ENCODE measurements at regions not wholly inside any gene's neighbourhood (a gene's known extent, or its start where the extent isn't known, plus 50 kb on each side); places are given as distances from the start of the nearest gene placed in this dataset.

GRCh38 chr7:155930527-155930926 lies 118.3 kb upstream of the SHH start:
- Histone ChIP-seq H3K4me1 (ENCODE audit: control insufficient read depth, insufficient read depth, low read depth, low read length) (no peaks in the 10 kb centered on the region), H4K8ac (ENCODE audit: low read length) (no peak overlapping the region), H3K27ac (ENCODE audit: low read length, poor library complexity, severe bottlenecking) (no peak overlapping the region), H4K91ac (ENCODE audit: low read length) (no peak overlapping the region), H3K18ac (ENCODE audit: low read depth in 1 of 2, low read length in 2 of 2) (no peak overlapping the region), H2BK120ac (ENCODE audit: low read depth, low read length) (no peak overlapping the region), H2AK5ac (ENCODE audit: low read length, severe bottlenecking) (no peak overlapping the region), H3K36me3 (ENCODE audit: control insufficient read depth in 1 of 2, insufficient read depth in 2 of 2, low read depth in 1 of 2, low read length in 2 of 2) (no peaks in the 10 kb centered on the region), H3K9me3 (ENCODE audit: control insufficient read depth, low read length) (no peaks in the 10 kb centered on the region), H2BK15ac (ENCODE audit: low read depth, poor library complexity, severe bottlenecking) (no peak overlapping the region), H3K79me1 (replicated peaks; ENCODE audit: low read length, poor library complexity, severe bottlenecking) (no peaks in the 10 kb centered on the region), H3K4me3 (ENCODE audit: insufficient read depth in 1 of 2, low read depth in 1 of 2, low read length in 2 of 2) (no peak overlapping the region), H3K27me3 (ENCODE audit: control insufficient read depth in 1 of 2, insufficient read depth in 1 of 2, low read length in 2 of 2) (peaks cover 0 to 6% of the 10 kb centered on the region in 2 experiments), H2BK5ac (ENCODE audit: low read depth, low read length, poor library complexity, severe bottlenecking) (no peak overlapping the region), H3K14ac (ENCODE audit: low read length in 2 of 2) (no peak overlapping the region), H2BK12ac (ENCODE audit: low read length in 2 of 2) (no peak overlapping the region), H2AFZ (ENCODE audit: low read depth, low read length) (no peak overlapping the region), H3K4me2 (ENCODE audit: low read length, poor library complexity, severe bottlenecking) (no peak overlapping the region), H3K4ac (ENCODE audit: low read depth in 1 of 2, low read length in 2 of 2) (no peak overlapping the region), H3K23ac (ENCODE audit: low read length in 2 of 2) (no peak overlapping the region), H3K9ac (ENCODE audit: low read length) (no peak overlapping the region)
- WGBS = 83% methylated on average over 1 of the region's 1 CpG
- DNase-seq = no peak

GRCh38 chr7:155930061-155930460 lies 117.8 kb upstream of the SHH start:
- Histone ChIP-seq H3K4me2 (ENCODE audit: low read length, poor library complexity, severe bottlenecking) (no peak overlapping the region), H4K91ac (ENCODE audit: low read length) (no peak overlapping the region), H3K23ac (ENCODE audit: low read length in 2 of 2) (no peak overlapping the region), H3K9me3 (ENCODE audit: control insufficient read depth, low read length) (no peaks in the 10 kb centered on the region), H3K14ac (ENCODE audit: low read length in 2 of 2) (no peak overlapping the region), H3K18ac (ENCODE audit: low read depth in 1 of 2, low read length in 2 of 2) (no peak overlapping the region), H2BK15ac (ENCODE audit: low read depth, poor library complexity, severe bottlenecking) (no peak overlapping the region), H3K27me3 (ENCODE audit: control insufficient read depth in 1 of 2, insufficient read depth in 1 of 2, low read length in 2 of 2) (peaks cover 0 to 4% of the 10 kb centered on the region in 2 experiments), H3K36me3 (ENCODE audit: control insufficient read depth in 1 of 2, insufficient read depth in 2 of 2, low read depth in 1 of 2, low read length in 2 of 2) (no peaks in the 10 kb centered on the region), H3K9ac (ENCODE audit: low read length) (no peak overlapping the region), H3K79me1 (replicated peaks; ENCODE audit: low read length, poor library complexity, severe bottlenecking) (no peaks in the 10 kb centered on the region), H3K4me1 (ENCODE audit: control insufficient read depth, insufficient read depth, low read depth, low read length) (no peaks in the 10 kb centered on the region), H2AK5ac (ENCODE audit: low read length, severe bottlenecking) (no peak overlapping the region), H2AFZ (ENCODE audit: low read depth, low read length) (no peak overlapping the region), H3K4me3 (ENCODE audit: insufficient read depth in 1 of 2, low read depth in 1 of 2, low read length in 2 of 2) (no peak overlapping the region), H3K4ac (ENCODE audit: low read depth in 1 of 2, low read length in 2 of 2) (no peak overlapping the region), H3K27ac (ENCODE audit: low read length, poor library complexity, severe bottlenecking) (no peak overlapping the region), H2BK12ac (ENCODE audit: low read length in 2 of 2) (no peak overlapping the region), H2BK5ac (ENCODE audit: low read depth, low read length, poor library complexity, severe bottlenecking) (no peak overlapping the region), H2BK120ac (ENCODE audit: low read depth, low read length) (no peak overlapping the region), H4K8ac (ENCODE audit: low read length) (no peak overlapping the region)
- WGBS = 89% methylated on average over 6 of the region's 8 CpGs
- no peak for DNase-seq

- Histone ChIP-seq H3K27ac (ENCODE audit: low read length, poor library complexity, severe bottlenecking) (no peak overlapping the region), H3K4me2 (ENCODE audit: low read length, poor library complexity, severe bottlenecking) (no peak overlapping the region), H3K14ac (ENCODE audit: low read length in 2 of 2) (no peak overlapping the region), H3K27me3 (ENCODE audit: control insufficient read depth in 1 of 2, insufficient read depth in 1 of 2, low read length in 2 of 2) (peaks cover 0 to 3% of the 10 kb centered on the region in 2 experiments), H4K91ac (ENCODE audit: low read length) (no peak overlapping the region), H3K23ac (ENCODE audit: low read length in 2 of 2) (no peak overlapping the region), H3K18ac (ENCODE audit: low read depth in 1 of 2, low read length in 2 of 2) (no peak overlapping the region), H2BK5ac (ENCODE audit: low read depth, low read length, poor library complexity, severe bottlenecking) (no peak overlapping the region), H3K9me3 (ENCODE audit: control insufficient read depth, low read length) (no peaks in the 10 kb centered on the region), H3K4ac (ENCODE audit: low read depth in 1 of 2, low read length in 2 of 2) (no peak overlapping the region), H2BK15ac (ENCODE audit: low read depth, poor library complexity, severe bottlenecking) (no peak overlapping the region), H3K36me3 (ENCODE audit: control insufficient read depth in 1 of 2, insufficient read depth in 2 of 2, low read depth in 1 of 2, low read length in 2 of 2) (no peaks in the 10 kb centered on the region), H2AFZ (ENCODE audit: low read depth, low read length) (no peak overlapping the region), H3K4me1 (ENCODE audit: control insufficient read depth, insufficient read depth, low read depth, low read length) (no peaks in the 10 kb centered on the region), H2BK120ac (ENCODE audit: low read depth, low read length) (no peak overlapping the region), H4K8ac (ENCODE audit: low read length) (no peak overlapping the region), H2AK5ac (ENCODE audit: low read length, severe bottlenecking) (no peak overlapping the region), H2BK12ac (ENCODE audit: low read length in 2 of 2) (no peak overlapping the region), H3K9ac (ENCODE audit: low read length) (no peak overlapping the region), H3K79me1 (replicated peaks; ENCODE audit: low read length, poor library complexity, severe bottlenecking) (no peaks in the 10 kb centered on the region), H3K4me3 (ENCODE audit: insufficient read depth in 1 of 2, low read depth in 1 of 2, low read length in 2 of 2) (no peak overlapping the region)
- WGBS = 79% methylated on average over 12 of the region's 13 CpGs
- DNase-seq = no peak
Measured at GRCh38 chr7:155928583-155928982, 116.3 kb upstream of the SHH start.

GRCh38 chr7:155927905-155928304 lies 115.6 kb upstream of the SHH start:
- Histone ChIP-seq H4K8ac (ENCODE audit: low read length) (no peak overlapping the region), H3K27me3 (ENCODE audit: control insufficient read depth in 1 of 2, insufficient read depth in 1 of 2, low read length in 2 of 2) (peaks cover 0 to 3% of the 10 kb centered on the region in 2 experiments), H2BK5ac (ENCODE audit: low read depth, low read length, poor library complexity, severe bottlenecking) (no peak overlapping the region), H2BK15ac (ENCODE audit: low read depth, poor library complexity, severe bottlenecking) (no peak overlapping the region), H3K4me3 (ENCODE audit: insufficient read depth in 1 of 2, low read depth in 1 of 2, low read length in 2 of 2) (no peak overlapping the region), H3K27ac (ENCODE audit: low read length, poor library complexity, severe bottlenecking) (no peak overlapping the region), H3K18ac (ENCODE audit: low read depth in 1 of 2, low read length in 2 of 2) (no peak overlapping the region), H3K36me3 (ENCODE audit: control insufficient read depth in 1 of 2, insufficient read depth in 2 of 2, low read depth in 1 of 2, low read length in 2 of 2) (no peaks in the 10 kb centered on the region), H3K4ac (ENCODE audit: low read depth in 1 of 2, low read length in 2 of 2) (no peak overlapping the region), H3K9me3 (ENCODE audit: control insufficient read depth, low read length) (no peaks in the 10 kb centered on the region), H3K23ac (ENCODE audit: low read length in 2 of 2) (no peak overlapping the region), H2BK12ac (ENCODE audit: low read length in 2 of 2) (no peak overlapping the region), H3K9ac (ENCODE audit: low read length) (no peak overlapping the region), H3K4me2 (ENCODE audit: low read length, poor library complexity, severe bottlenecking) (no peak overlapping the region), H3K79me1 (replicated peaks; ENCODE audit: low read length, poor library complexity, severe bottlenecking) (no peaks in the 10 kb centered on the region), H4K91ac (ENCODE audit: low read length) (no peak overlapping the region), H2BK120ac (ENCODE audit: low read depth, low read length) (no peak overlapping the region), H3K14ac (ENCODE audit: low read length in 2 of 2) (no peak overlapping the region), H2AFZ (ENCODE audit: low read depth, low read length) (no peak overlapping the region), H3K4me1 (ENCODE audit: control insufficient read depth, insufficient read depth, low read depth, low read length) (no peaks in the 10 kb centered on the region), H2AK5ac (ENCODE audit: low read length, severe bottlenecking) (no peak overlapping the region)
- DNase-seq = no peak
- 66% methylated on average over 2 of the region's 3 CpGs for WGBS

Measured in mesenchymal stem cell (in vitro differentiated cells and primary cell).